ENCODE measurements at regions not wholly inside any gene's neighbourhood (a gene's known extent, or its start where the extent isn't known, plus 50 kb on each side); places are given as distances from the start of the nearest gene placed in this dataset.
"Not testable (repeated sequence)": the region's sequence is repeated elsewhere in the genome, so short reads cannot be mapped to it uniquely, and the experiment has no call there.

DNA sequence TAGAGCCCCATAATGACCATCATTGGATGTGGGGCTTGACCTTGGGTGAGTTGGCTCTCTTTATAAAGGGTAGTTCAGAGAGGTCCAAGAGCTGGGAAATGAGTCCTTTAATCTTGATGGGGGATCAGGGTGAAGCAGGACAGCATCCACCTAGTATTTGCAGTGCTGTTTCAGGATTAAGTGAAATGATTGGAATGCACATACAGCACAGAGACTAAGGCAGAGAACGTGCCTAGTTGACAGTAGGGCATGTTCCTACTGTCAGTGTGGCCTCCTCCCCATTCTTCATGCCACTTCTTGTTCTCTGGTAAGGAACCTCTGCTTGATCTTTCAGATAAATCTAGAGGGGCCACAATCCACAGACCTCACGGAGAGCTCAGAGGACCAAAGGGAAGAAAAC is 78.9 kb downstream of the TRIM43 start:
- WGBS, 2 experiments = 77 to 88% methylated on average over 2 of the region's 2 CpGs
- Histone ChIP-seq H3K4me3 (ENCODE audit: insufficient read depth, low read depth, low read length) (no peak overlapping the region), H3K27me3 (ENCODE audit: control insufficient read depth, insufficient read depth, low read length, poor library complexity, severe bottlenecking) (no peaks in the 10 kb centered on the region), H3K27ac (ENCODE audit: insufficient read depth, low read depth, low read length, poor library complexity, severe bottlenecking) (no peak overlapping the region), H3K36me3 (ENCODE audit: control insufficient read depth, insufficient read depth, low read length) (no peaks in the 10 kb centered on the region), H3K4me1 (ENCODE audit: control insufficient read depth, insufficient read depth, low read length) (no peaks in the 10 kb centered on the region), H3K9me3 (ENCODE audit: control insufficient read depth, low read length) (no peaks in the 10 kb centered on the region)

DNA sequence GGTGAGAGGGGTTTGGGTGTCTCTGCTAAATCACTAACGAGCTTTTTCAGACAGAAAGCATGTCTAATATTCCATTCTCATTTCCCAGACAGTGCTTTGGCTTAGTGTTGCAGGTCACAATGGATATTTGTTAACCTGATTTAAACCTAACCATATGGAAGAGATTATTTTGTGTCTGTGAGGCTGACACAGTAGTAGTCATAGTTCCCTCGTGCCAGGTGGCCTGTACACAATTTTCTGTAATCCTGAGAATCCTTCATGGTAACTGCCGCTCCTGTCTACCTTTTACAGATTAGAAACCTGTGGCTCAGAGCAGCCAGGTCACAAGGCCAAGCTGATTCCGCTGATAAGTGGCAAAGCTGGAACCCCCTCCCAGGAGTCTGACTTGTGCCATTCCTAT is 79.4 kb downstream of the TRIM43 start:
- H3K36me3 ChIP-seq (ENCODE audit: control insufficient read depth, insufficient read depth, low read length); H3K4me1 ChIP-seq (ENCODE audit: control insufficient read depth, insufficient read depth, low read length); H3K9me3 ChIP-seq (ENCODE audit: control insufficient read depth, low read length); H3K4me3 ChIP-seq (ENCODE audit: insufficient read depth, low read depth, low read length); H3K27ac ChIP-seq (ENCODE audit: insufficient read depth, low read depth, low read length, poor library complexity, severe bottlenecking); H3K27me3 ChIP-seq (ENCODE audit: control insufficient read depth, insufficient read depth, low read length, poor library complexity, severe bottlenecking): not testable (repeated sequence)
- 92 to 94% methylated on average over 3 to 4 of the region's 4 CpGs for WGBS, 2 experiments

DNA sequence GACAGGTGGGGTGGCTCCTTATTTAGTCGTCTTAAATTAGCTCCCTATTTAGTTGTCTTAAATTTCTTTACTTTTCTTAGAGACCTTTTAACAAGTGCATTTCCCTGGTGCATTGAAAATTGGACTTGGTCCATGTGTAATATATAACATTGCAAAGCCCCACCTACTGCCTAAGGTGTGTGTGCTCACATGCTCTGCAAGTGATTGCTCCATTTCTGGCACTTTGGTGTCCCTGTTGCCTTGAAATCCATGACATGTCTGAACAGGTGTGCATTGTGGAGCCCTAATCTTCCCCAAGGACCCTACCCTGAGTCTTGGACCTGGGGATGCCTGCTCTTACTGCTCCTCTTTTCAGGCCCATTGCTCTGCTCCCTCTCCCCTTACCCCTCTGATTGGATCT is 80.2 kb downstream of the TRIM43 start:
- 88% methylated on average over 1 of the region's 1 CpG; no CpG with 5 or more reads in 1 of the 2 experiments for WGBS, 2 experiments
- not testable (repeated sequence) for H3K9me3 ChIP-seq (ENCODE audit: control insufficient read depth, low read length); H3K36me3 ChIP-seq (ENCODE audit: control insufficient read depth, insufficient read depth, low read length); H3K27ac ChIP-seq (ENCODE audit: insufficient read depth, low read depth, low read length, poor library complexity, severe bottlenecking); H3K4me3 ChIP-seq (ENCODE audit: insufficient read depth, low read depth, low read length); H3K27me3 ChIP-seq (ENCODE audit: control insufficient read depth, insufficient read depth, low read length, poor library complexity, severe bottlenecking); H3K4me1 ChIP-seq (ENCODE audit: control insufficient read depth, insufficient read depth, low read length)

DNA sequence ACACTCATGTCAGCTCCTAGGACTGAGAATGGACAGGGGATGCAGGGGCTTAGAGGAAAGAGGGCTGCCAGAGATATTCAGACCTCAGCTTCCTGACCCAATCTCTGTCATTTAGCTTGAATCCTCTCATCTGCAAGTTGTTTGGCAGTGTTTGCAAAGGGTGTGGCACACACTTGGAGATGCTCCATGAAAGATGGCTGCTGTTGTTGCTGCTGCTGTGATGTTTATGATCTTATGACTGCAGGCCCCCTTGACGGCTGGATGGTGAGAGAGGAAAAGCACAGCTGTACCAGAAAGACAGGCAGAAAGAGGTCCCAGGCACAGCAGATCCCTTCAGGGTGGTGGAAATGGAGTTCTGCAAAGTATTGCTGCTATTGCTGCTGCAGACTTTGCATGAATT is 80.7 kb downstream of the TRIM43 start:
- H3K4me3 ChIP-seq (ENCODE audit: insufficient read depth, low read depth, low read length); H3K36me3 ChIP-seq (ENCODE audit: control insufficient read depth, insufficient read depth, low read length); H3K27ac ChIP-seq (ENCODE audit: insufficient read depth, low read depth, low read length, poor library complexity, severe bottlenecking); H3K4me1 ChIP-seq (ENCODE audit: control insufficient read depth, insufficient read depth, low read length); H3K27me3 ChIP-seq (ENCODE audit: control insufficient read depth, insufficient read depth, low read length, poor library complexity, severe bottlenecking); H3K9me3 ChIP-seq (ENCODE audit: control insufficient read depth, low read length): not testable (repeated sequence)
- WGBS, 2 experiments = 76 to 87% methylated on average over 1 of the region's 1 CpG

DNA sequence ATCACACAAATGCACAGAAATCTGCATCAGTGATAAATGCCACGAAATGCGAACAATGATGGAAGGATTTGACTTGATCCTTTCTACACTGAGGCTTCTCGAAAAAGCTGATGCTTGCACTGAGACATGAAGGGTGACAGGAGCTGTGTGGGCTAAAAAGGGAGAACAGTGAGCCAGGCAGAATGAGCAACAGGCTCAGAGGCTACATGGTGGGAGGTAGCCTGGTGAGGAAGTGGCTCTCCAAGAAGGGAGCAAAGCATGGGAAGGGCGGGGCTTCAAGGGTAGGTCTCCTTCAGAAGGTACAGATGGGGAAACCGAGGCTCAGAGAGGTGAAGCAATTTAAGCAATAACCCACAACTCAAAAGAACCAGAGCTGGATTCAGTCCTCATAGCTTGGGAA is 82.4 kb downstream of the TRIM43 start:
- Histone ChIP-seq H3K27ac (ENCODE audit: insufficient read depth, low read depth, low read length, poor library complexity, severe bottlenecking) (no peak overlapping the region), H3K36me3 (ENCODE audit: control insufficient read depth, insufficient read depth, low read length) (no peaks in the 10 kb centered on the region), H3K4me1 (ENCODE audit: control insufficient read depth, insufficient read depth, low read length) (no peaks in the 10 kb centered on the region), H3K27me3 (ENCODE audit: control insufficient read depth, insufficient read depth, low read length, poor library complexity, severe bottlenecking) (no peaks in the 10 kb centered on the region), H3K9me3 (ENCODE audit: control insufficient read depth, low read length) (no peaks in the 10 kb centered on the region), H3K4me3 (ENCODE audit: insufficient read depth, low read depth, low read length) (no peak overlapping the region)
- 81 to 88% methylated on average over 5 of the region's 5 CpGs for WGBS, 2 experiments

DNA sequence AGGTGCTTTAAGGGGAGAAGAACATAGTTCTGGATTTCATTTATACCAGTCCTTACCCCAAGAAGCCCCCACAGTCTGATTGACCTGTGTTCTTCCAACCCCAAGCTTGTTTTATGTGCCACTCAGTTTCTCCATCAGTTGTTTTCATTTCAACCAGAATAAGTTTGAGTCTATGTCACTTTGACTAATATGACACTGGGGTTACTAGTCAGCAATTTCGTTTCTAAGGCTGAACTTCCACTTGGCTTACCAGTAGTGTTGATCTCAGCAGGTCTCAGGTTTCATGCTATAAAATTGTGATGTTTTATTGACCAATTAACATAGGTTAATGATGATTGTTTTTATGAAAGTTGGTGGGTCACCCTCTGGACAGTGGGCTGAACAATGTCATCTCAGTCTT is 84.8 kb downstream of the TRIM43 start:
- H3K27me3 ChIP-seq (ENCODE audit: control insufficient read depth, insufficient read depth, low read length, poor library complexity, severe bottlenecking); H3K36me3 ChIP-seq (ENCODE audit: control insufficient read depth, insufficient read depth, low read length); H3K4me1 ChIP-seq (ENCODE audit: control insufficient read depth, insufficient read depth, low read length); H3K9me3 ChIP-seq (ENCODE audit: control insufficient read depth, low read length); H3K27ac ChIP-seq (ENCODE audit: insufficient read depth, low read depth, low read length, poor library complexity, severe bottlenecking); H3K4me3 ChIP-seq (ENCODE audit: insufficient read depth, low read depth, low read length): not testable (repeated sequence)
- WGBS, 2 experiments = 75 to 83% methylated on average over 1 of the region's 1 CpG

DNA sequence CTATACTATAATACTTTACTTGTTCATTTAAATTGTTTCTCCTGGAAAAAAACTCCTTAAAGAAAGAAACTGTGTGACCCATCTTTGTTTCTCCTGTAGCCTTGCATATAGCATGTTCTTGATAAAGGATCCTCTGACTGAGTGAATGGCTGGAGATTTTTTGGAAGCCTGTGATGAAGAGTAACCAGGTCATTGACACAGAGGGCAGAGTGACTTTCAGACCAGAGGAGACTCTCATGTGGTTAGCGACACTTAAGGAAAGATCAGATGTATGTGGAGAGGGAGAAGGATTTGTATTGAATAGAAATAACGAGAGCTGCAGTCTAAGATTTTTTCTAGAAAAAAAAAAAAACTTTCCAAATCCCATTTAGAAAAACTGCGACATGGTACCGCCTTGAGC is 85.5 kb downstream of the TRIM43 start:
- H3K9me3 ChIP-seq (ENCODE audit: control insufficient read depth, low read length) = no peaks in the 10 kb centered on the region
- WGBS, 2 experiments = 94 to 95% methylated on average over 3 to 4 of the region's 4 CpGs
- H3K36me3 ChIP-seq (ENCODE audit: control insufficient read depth, insufficient read depth, low read length) = no peaks in the 10 kb centered on the region
- peaks cover 11% of the 10 kb centered on the region for H3K27me3 ChIP-seq (ENCODE audit: control insufficient read depth, insufficient read depth, low read length, poor library complexity, severe bottlenecking)
- H3K27ac ChIP-seq (ENCODE audit: insufficient read depth, low read depth, low read length, poor library complexity, severe bottlenecking) = no peak overlapping the region
- H3K4me1 ChIP-seq (ENCODE audit: control insufficient read depth, insufficient read depth, low read length) = no peaks in the 10 kb centered on the region
- no peak overlapping the region for H3K4me3 ChIP-seq (ENCODE audit: insufficient read depth, low read depth, low read length)

DNA sequence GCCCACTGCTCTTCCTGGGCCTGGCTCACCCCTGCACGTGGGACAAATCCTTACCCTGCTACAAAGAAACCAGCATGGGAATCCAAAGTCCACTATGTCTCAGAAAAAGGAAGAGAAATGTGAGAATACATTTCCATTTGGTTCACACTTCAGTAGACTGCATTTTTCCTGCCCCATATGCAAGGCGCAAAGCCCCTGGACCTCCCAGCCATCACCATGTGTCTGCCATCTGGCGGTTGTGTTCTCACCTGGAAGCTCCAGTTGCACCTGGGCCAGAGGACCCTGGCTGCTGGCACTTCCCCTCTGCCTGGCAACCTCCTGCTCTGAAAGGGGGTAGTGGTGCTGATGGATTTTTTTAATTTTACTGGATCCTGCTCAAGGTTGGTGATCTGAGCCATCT is 86.0 kb downstream of the TRIM43 start:
- H3K9me3 ChIP-seq (ENCODE audit: control insufficient read depth, low read length); H3K27ac ChIP-seq (ENCODE audit: insufficient read depth, low read depth, low read length, poor library complexity, severe bottlenecking); H3K36me3 ChIP-seq (ENCODE audit: control insufficient read depth, insufficient read depth, low read length); H3K4me1 ChIP-seq (ENCODE audit: control insufficient read depth, insufficient read depth, low read length); H3K4me3 ChIP-seq (ENCODE audit: insufficient read depth, low read depth, low read length): not testable (repeated sequence)
- H3K27me3 ChIP-seq (ENCODE audit: control insufficient read depth, insufficient read depth, low read length, poor library complexity, severe bottlenecking) = peaks cover 12% of the 10 kb centered on the region
- 72 to 77% methylated on average over 3 of the region's 3 CpGs for WGBS, 2 experiments

DNA sequence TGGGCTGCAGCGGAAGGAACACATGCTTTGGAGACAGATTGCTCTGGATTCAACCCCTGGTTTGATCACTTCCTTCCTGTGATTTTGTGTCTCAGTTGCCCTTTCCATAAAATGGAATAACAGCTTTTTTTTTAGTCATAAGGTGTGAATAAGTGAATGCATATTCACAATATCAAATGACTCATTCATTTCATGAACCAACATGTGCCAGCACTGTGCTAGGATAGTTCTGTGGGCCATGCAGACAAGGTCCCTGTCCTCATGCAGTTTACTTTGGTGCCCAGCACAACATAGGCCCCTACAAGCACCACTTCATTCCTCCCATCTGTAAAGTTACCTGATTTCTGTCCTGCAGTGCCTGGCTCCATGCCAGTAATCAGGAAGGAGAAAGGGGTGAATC is 89.4 kb downstream of the TRIM43 start:
- H3K4me1 ChIP-seq (ENCODE audit: control insufficient read depth, insufficient read depth, low read length); H3K9me3 ChIP-seq (ENCODE audit: control insufficient read depth, low read length); H3K27ac ChIP-seq (ENCODE audit: insufficient read depth, low read depth, low read length, poor library complexity, severe bottlenecking); H3K4me3 ChIP-seq (ENCODE audit: insufficient read depth, low read depth, low read length); H3K36me3 ChIP-seq (ENCODE audit: control insufficient read depth, insufficient read depth, low read length): not testable (repeated sequence)
- H3K27me3 ChIP-seq (ENCODE audit: control insufficient read depth, insufficient read depth, low read length, poor library complexity, severe bottlenecking) = peaks cover 12% of the 10 kb centered on the region
- 94 to 100% methylated on average over 1 of the region's 1 CpG for WGBS, 2 experiments

DNA sequence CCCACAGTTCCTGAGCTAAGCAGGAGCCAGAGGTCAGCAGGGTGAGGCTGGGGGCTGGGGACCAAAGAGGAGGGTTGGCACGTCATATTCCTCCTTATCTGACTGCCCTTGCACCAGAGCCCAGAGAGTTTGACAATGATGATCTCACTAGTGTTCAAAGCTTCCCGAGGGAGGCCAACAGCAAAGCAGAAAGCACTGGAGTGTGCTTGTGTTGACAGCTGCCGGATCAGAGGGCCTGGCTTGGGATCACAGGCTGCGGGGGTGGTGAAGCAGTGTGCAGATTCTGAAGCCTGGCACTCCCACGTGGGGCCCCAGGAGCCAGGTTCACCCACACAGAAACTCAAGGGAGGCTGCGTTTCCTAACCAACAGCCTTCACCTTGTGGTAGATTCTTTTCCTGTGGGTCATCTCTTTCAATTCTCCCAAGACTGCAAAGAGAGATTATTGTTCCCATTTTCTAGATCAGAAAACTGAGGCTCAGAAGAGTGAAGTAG is 89.8 kb downstream of the TRIM43 start:
- WGBS, 2 experiments = 79 to 86% methylated on average over 6 of the region's 6 CpGs
- H3K36me3 ChIP-seq (ENCODE audit: control insufficient read depth, insufficient read depth, low read length); H3K4me3 ChIP-seq (ENCODE audit: insufficient read depth, low read depth, low read length); H3K4me1 ChIP-seq (ENCODE audit: control insufficient read depth, insufficient read depth, low read length); H3K9me3 ChIP-seq (ENCODE audit: control insufficient read depth, low read length); H3K27ac ChIP-seq (ENCODE audit: insufficient read depth, low read depth, low read length, poor library complexity, severe bottlenecking): not testable (repeated sequence)
- peaks cover 12% of the 10 kb centered on the region for H3K27me3 ChIP-seq (ENCODE audit: control insufficient read depth, insufficient read depth, low read length, poor library complexity, severe bottlenecking)

DNA sequence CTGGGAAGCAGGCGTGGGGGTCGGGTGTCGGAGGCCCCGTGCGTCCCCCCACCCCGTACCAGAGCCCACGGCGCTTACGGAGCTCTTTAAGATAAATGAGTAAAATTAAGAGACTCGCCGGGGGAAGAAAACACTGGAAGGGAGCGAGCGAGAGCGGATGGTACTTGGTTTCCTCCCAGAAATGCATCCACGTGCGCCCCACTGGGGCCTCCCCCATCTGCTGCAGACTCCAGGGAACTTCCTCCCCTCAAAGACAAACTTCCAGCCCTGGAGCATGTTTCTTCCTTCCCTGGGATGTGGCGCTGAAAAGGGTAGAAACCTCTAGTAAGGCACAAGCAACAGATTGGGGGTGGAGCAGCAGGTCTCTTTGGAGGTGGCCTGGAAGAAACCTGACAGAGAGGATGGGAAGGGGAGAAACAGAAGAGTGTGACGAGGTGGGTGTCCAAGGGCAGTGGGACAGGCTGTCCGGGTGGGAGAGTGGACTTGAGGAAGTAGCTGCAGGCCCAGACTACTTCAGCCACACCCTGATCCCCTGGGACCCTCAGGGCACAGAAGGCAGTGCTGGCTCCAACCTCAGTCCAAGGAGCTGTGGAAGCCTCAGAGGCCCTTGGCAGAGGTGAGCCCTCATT is 91.2 kb downstream of the TRIM43 start:
- H3K4me3 ChIP-seq (ENCODE audit: insufficient read depth, low read depth, low read length) = peak overlapping the region; percentile 18
- H3K27ac ChIP-seq (ENCODE audit: insufficient read depth, low read depth, low read length, poor library complexity, severe bottlenecking); H3K4me1 ChIP-seq (ENCODE audit: control insufficient read depth, insufficient read depth, low read length); H3K36me3 ChIP-seq (ENCODE audit: control insufficient read depth, insufficient read depth, low read length); H3K9me3 ChIP-seq (ENCODE audit: control insufficient read depth, low read length): not testable (repeated sequence)
- peaks cover 12% of the 10 kb centered on the region for H3K27me3 ChIP-seq (ENCODE audit: control insufficient read depth, insufficient read depth, low read length, poor library complexity, severe bottlenecking)
- WGBS, 2 experiments = 6 to 9% methylated on average over 18 to 19 of the region's 19 CpGs

Measured in ectodermal cell (in vitro differentiated cells).